GM10248 (cell line): ENCODE measurements at regions not wholly inside any gene's neighbourhood (a gene's known extent, or its start where the extent isn't known, plus 50 kb on each side); places are given as distances from the start of the nearest gene placed in this dataset.
"Not testable (repeated sequence)": the region's sequence is repeated elsewhere in the genome, so short reads cannot be mapped to it uniquely, and the experiment has no call there.

Experiments used
- CTCF ChIA-PET: fragments of 300-600 bp; sonication (Branson Sonifier 250); formaldehyde crosslinking; extraction: SDS; loops from one replicate; lab custom pipeline; 2021; ENCODE audit warnings: antibody characterized with exemption; lab: Yijun Ruan, JAX
- POLR2A ChIA-PET: fragments of 350-650 bp; sonication (Branson Sonifier 250); formaldehyde crosslinking; extraction: SDS; loops from one replicate; lab custom pipeline; 2020; ENCODE audit warnings: antibody characterized with exemption; lab: Yijun Ruan, JAX
- DNase-seq: peaks from one replicate; pipeline ENCODE4 v3.0.0; 2012; ENCODE audit errors: extremely low spot score
- CTCF ChIP-seq: IDR thresholded peaks from 2 replicates; pipeline ENCODE4 v1.5.1; 2012; ENCODE audit warnings: mild to moderate bottlenecking, low read depth; ENCODE audit errors: extremely low read depth, missing control alignments, control extremely low read depth

- ChIA-PET POLR2A (no interaction called here), CTCF (interaction anchor here (1.9 to 2.0 kb wide), 2 partner anchors 11 to 12 kb away, joined by 4 to 6 read pairs; no protein-coding TSS in a partner anchor)
- no peak for TF ChIP-seq CTCF
- DNase-seq = no peak
These were observed 320.6 kb upstream of the NUDT12 start for GRCh38 chr5:103883143-103883542.

- no peak for DNase-seq
- CTCF ChIA-PET = interaction anchor here (2.0 kb wide), 1 partner anchor 13 kb away, joined by 6 read pairs; no protein-coding TSS in a partner anchor
- no peak for TF ChIP-seq CTCF
- POLR2A ChIA-PET = no interaction called here
These were observed 319.0 kb upstream of the NUDT12 start for GRCh38 chr5:103881560-103881959.

GRCh38 chr5:103867857-103868598 lies 305.4 kb upstream of the NUDT12 start:
- TF ChIP-seq CTCF = no peak
- ChIA-PET POLR2A (no interaction called here), CTCF (interaction anchor here (1.9 kb wide), 1 partner anchor 9 kb away, joined by 5 read pairs; no protein-coding TSS in a partner anchor)
- no peak for DNase-seq

- ChIA-PET CTCF (interaction anchor here (1.6 kb wide), 1 partner anchor 17 kb away, joined by 5 read pairs; no protein-coding TSS in a partner anchor), POLR2A (no interaction called here)
- TF ChIP-seq CTCF = no peak
- DNase-seq = no peak
These were observed 303.6 kb upstream of the NUDT12 start for GRCh38 chr5:103866169-103866568.

GRCh38 chr5:103862398-103862797 lies 299.8 kb upstream of the NUDT12 start:
- CTCF ChIA-PET = no interaction called here
- POLR2A ChIA-PET = no interaction called here
- no peak for DNase-seq
- no peak for TF ChIP-seq CTCF

- ChIA-PET POLR2A (no interaction called here), CTCF (interaction anchor here (1.4 kb wide), 1 partner anchor 15 kb away, joined by 3 read pairs; no protein-coding TSS in a partner anchor)
- no peak for TF ChIP-seq CTCF
- no peak for DNase-seq
These were observed 297.7 kb upstream of the NUDT12 start for GRCh38 chr5:103860327-103860726.

- CTCF ChIA-PET, POLR2A ChIA-PET, DNase-seq: not testable (repeated sequence)
These were observed 295.8 kb upstream of the NUDT12 start for GRCh38 chr5:103858367-103858766.
